HEK293T (cell line): ENCODE measurements at regions not wholly inside any gene's neighbourhood (a gene's known extent, or its start where the extent isn't known, plus 50 kb on each side); places are given as distances from the start of the nearest gene placed in this dataset.

Experiments
- ARNT ChIP-seq: fragments of 450-650 bp; IDR thresholded peaks from 2 replicates; pipeline ENCODE4 v1.6.1; 2017; ENCODE audit warnings: mild to moderate bottlenecking
- BHLHE40 ChIP-seq: fragments of 450-650 bp; IDR thresholded peaks from 2 replicates; pipeline ENCODE4 v1.6.1; 2016; ENCODE audit warnings: mild to moderate bottlenecking, moderate library complexity, borderline replicate concordance
- ELF4 ChIP-seq: fragments of 450-650 bp; IDR thresholded peaks from 2 replicates; pipeline ENCODE4 v1.6.1; 2017; ENCODE audit warnings: antibody characterized with exemption
- FOXA1 ChIP-seq: fragments of 450-650 bp; IDR thresholded peaks from 2 replicates; pipeline ENCODE4 v1.6.1; 2016; ENCODE audit warnings: mild to moderate bottlenecking
- FOXK2 ChIP-seq: fragments of 450-650 bp; IDR thresholded peaks from 2 replicates; pipeline ENCODE4 v1.6.1; 2016; ENCODE audit warnings: mild to moderate bottlenecking
- FOXM1 ChIP-seq: fragments of 450-650 bp; IDR thresholded peaks from 2 replicates; pipeline ENCODE4 v1.6.1; 2017; ENCODE audit warnings: mild to moderate bottlenecking, borderline replicate concordance
- HDGF ChIP-seq: fragments of 450-650 bp; IDR thresholded peaks from 2 replicates; pipeline ENCODE4 v1.6.1; 2017; ENCODE audit warnings: antibody characterized with exemption, borderline replicate concordance
- LEF1 ChIP-seq: fragments of 450-650 bp; IDR thresholded peaks from 2 replicates; pipeline ENCODE4 v1.6.1; 2017; ENCODE audit warnings: mild to moderate bottlenecking, borderline replicate concordance
- NFRKB ChIP-seq: fragments of 450-650 bp; IDR thresholded peaks from 2 replicates; pipeline ENCODE4 v1.6.1; 2016; ENCODE audit warnings: mild to moderate bottlenecking, moderate library complexity
- SP1 ChIP-seq: fragments of 450-650 bp; IDR thresholded peaks from 2 replicates; pipeline ENCODE4 v1.6.1; 2017
- SUZ12 ChIP-seq: fragments of 450-650 bp; IDR thresholded peaks from 2 replicates; pipeline ENCODE4 v1.6.1; 2016; ENCODE audit warnings: mild to moderate bottlenecking
- TARDBP ChIP-seq: fragments of 450-650 bp; IDR thresholded peaks from 2 replicates; pipeline ENCODE4 v1.6.1; 2016
- ZNF384 ChIP-seq: fragments of 450-650 bp; IDR thresholded peaks from 2 replicates; pipeline ENCODE4 v1.6.1; 2016

- TF ChIP-seq ARNT = no peak
- TF ChIP-seq FOXA1 = no peak
- TF ChIP-seq FOXM1 = no peak
- TF ChIP-seq NFRKB = no peak
- TF ChIP-seq LEF1 = no peak
- no peak for TF ChIP-seq TARDBP
- no peak for TF ChIP-seq BHLHE40
- TF ChIP-seq SUZ12 = no peak
- no peak for TF ChIP-seq ZNF384
- no peak for TF ChIP-seq SP1
- TF ChIP-seq HDGF = no peak
- TF ChIP-seq FOXK2 = no peak
- TF ChIP-seq ELF4 = no peak
These were observed 577.5 kb upstream of the CLINT1 start for GRCh38 chr5:158436271-158437065.
